ENCODE measurements at regions not wholly inside any gene's neighbourhood (a gene's known extent, or its start where the extent isn't known, plus 50 kb on each side); places are given as distances from the start of the nearest gene placed in this dataset.
A peak's percentile ranks its signal among the peaks of the same experiment; 100 is the strongest.

- H2AFZ ChIP-seq (ENCODE audit: insufficient read depth, low read depth, low read length, poor library complexity, severe bottlenecking) = no peak overlapping the region
- no peaks in the 10 kb centered on the region for H3K4me1 Mint-ChIP-seq
- no peak overlapping the region for H3K4me3 ChIP-seq (replicated peaks in 1 of 3; ENCODE audit: low read depth in 2 of 3, low read length in 3 of 3)
- no peaks in the 10 kb centered on the region for H4K20me1 ChIP-seq (ENCODE audit: insufficient read depth, low read length)
- H3K27me3 Mint-ChIP-seq (ENCODE audit: low read depth in 3 of 3) = no peaks in the 10 kb centered on the region
- intact Hi-C loops (cut with micrococcal nuclease) = no loop called here
- TF ChIP-seq, protein P1, sequence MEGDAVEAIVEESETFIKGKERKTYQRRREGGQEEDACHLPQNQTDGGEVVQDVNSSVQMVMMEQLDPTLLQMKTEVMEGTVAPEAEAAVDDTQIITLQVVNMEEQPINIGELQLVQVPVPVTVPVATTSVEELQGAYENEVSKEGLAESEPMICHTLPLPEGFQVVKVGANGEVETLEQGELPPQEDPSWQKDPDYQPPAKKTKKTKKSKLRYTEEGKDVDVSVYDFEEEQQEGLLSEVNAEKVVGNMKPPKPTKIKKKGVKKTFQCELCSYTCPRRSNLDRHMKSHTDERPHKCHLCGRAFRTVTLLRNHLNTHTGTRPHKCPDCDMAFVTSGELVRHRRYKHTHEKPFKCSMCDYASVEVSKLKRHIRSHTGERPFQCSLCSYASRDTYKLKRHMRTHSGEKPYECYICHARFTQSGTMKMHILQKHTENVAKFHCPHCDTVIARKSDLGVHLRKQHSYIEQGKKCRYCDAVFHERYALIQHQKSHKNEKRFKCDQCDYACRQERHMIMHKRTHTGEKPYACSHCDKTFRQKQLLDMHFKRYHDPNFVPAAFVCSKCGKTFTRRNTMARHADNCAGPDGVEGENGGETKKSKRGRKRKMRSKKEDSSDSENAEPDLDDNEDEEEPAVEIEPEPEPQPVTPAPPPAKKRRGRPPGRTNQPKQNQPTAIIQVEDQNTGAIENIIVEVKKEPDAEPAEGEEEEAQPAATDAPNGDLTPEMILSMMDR (IDR thresholded peaks at IDR 0.05) = no peak
- peaks cover 21 to 35% of the 10 kb centered on the region in 2 donors for H3K9me3 ChIP-seq (replicated peaks in 1 of 2; ENCODE audit: control insufficient read depth in 1 of 2, insufficient read depth in 1 of 2, low read length in 2 of 2)
- no peaks in the 10 kb centered on the region for H3K79me2 ChIP-seq (ENCODE audit: insufficient read depth, low read length)
- H3K27ac Mint-ChIP-seq = peak overlapping the region in 1 of 7 donors; percentile 33
- DNase-seq = no peak
- 85% methylated on average over 4 of the region's 5 CpGs for WGBS (ENCODE audit: insufficient coverage)
- H3K9me3 Mint-ChIP-seq = peaks cover 0 to 12% (median 7%) of the 10 kb centered on the region in 7 donors
- no peak overlapping the region for H3K9ac ChIP-seq (ENCODE audit: insufficient read depth, low read length, poor library complexity, severe bottlenecking)
- H3K27ac ChIP-seq (ENCODE audit: low read depth in 1 of 2, low read length in 2 of 2) = no peak overlapping the region
- no peaks in the 10 kb centered on the region for H3K27me3 ChIP-seq (ENCODE audit: control insufficient read depth in 2 of 2, insufficient read depth in 2 of 2, low read length in 2 of 2)
- no peak overlapping the region for H3K4me3 Mint-ChIP-seq
- no peak overlapping the region for H3K4me2 ChIP-seq (replicated peaks; ENCODE audit: extremely low read depth, low read length, poor library complexity, severe bottlenecking)
- H3K36me3 Mint-ChIP-seq = no peaks in the 10 kb centered on the region
- no peaks in the 10 kb centered on the region for H3K36me3 ChIP-seq (replicated peaks in 1 of 2; ENCODE audit: control insufficient read depth in 1 of 2, insufficient read depth in 2 of 2, low read length in 2 of 2)
- no peaks in the 10 kb centered on the region for H3K4me1 ChIP-seq (ENCODE audit: control insufficient read depth in 1 of 2, insufficient read depth in 2 of 2, low read length in 2 of 2)
Measured at GRCh38 chr1:105204836-105205371, 1455.2 kb downstream of the AMY1C start.

GRCh38 chr1:105208581-105208980 is 1458.9 kb downstream of the AMY1C start:
- Histone ChIP-seq H3K27me3 (ENCODE audit: control insufficient read depth in 2 of 2, insufficient read depth in 2 of 2, low read length in 2 of 2) (no peaks in the 10 kb centered on the region), H3K4me2 (replicated peaks; ENCODE audit: extremely low read depth, low read length, poor library complexity, severe bottlenecking) (no peak overlapping the region), H2AFZ (ENCODE audit: insufficient read depth, low read depth, low read length, poor library complexity, severe bottlenecking) (no peak overlapping the region), H3K9me3 (replicated peaks in 1 of 2; ENCODE audit: control insufficient read depth in 1 of 2, insufficient read depth in 1 of 2, low read length in 2 of 2) (peaks cover 21 to 27% of the 10 kb centered on the region in 2 donors), H3K9ac (ENCODE audit: insufficient read depth, low read length, poor library complexity, severe bottlenecking) (no peak overlapping the region), H4K20me1 (ENCODE audit: insufficient read depth, low read length) (no peaks in the 10 kb centered on the region), H3K4me3 (replicated peaks in 1 of 3; ENCODE audit: low read depth in 2 of 3, low read length in 3 of 3) (no peak overlapping the region), H3K27ac (ENCODE audit: low read depth in 1 of 2, low read length in 2 of 2) (no peak overlapping the region), H3K36me3 (replicated peaks in 1 of 2; ENCODE audit: control insufficient read depth in 1 of 2, insufficient read depth in 2 of 2, low read length in 2 of 2) (no peaks in the 10 kb centered on the region), H3K4me1 (ENCODE audit: control insufficient read depth in 1 of 2, insufficient read depth in 2 of 2, low read length in 2 of 2) (no peaks in the 10 kb centered on the region), H3K79me2 (ENCODE audit: insufficient read depth, low read length) (no peaks in the 10 kb centered on the region)
- no CpG with 5 or more reads among the region's 3 CpGs for WGBS (ENCODE audit: insufficient coverage)
- Mint-ChIP-seq H3K27ac (no peak overlapping the region), H3K9me3 (peaks cover 2 to 15% (median 7%) of the 10 kb centered on the region in 7 donors), H3K4me1 (no peaks in the 10 kb centered on the region), H3K36me3 (no peaks in the 10 kb centered on the region), H3K4me3 (no peak overlapping the region), H3K27me3 (ENCODE audit: low read depth in 3 of 3) (peaks cover 0 to under 1% (median 0%) of the 10 kb centered on the region in 3 donors)
- TF ChIP-seq, protein P1 (IDR thresholded peaks at IDR 0.05) = no peak
- intact Hi-C loops (cut with micrococcal nuclease) = no loop called here
- DNase-seq = no peak
